ENCODE measurements at regions not wholly inside any gene's neighbourhood (a gene's known extent, or its start where the extent isn't known, plus 50 kb on each side); places are given as distances from the start of the nearest gene placed in this dataset.
"Not testable (repeated sequence)": the region's sequence is repeated elsewhere in the genome, so short reads cannot be mapped to it uniquely, and the experiment has no call there.

DNA sequence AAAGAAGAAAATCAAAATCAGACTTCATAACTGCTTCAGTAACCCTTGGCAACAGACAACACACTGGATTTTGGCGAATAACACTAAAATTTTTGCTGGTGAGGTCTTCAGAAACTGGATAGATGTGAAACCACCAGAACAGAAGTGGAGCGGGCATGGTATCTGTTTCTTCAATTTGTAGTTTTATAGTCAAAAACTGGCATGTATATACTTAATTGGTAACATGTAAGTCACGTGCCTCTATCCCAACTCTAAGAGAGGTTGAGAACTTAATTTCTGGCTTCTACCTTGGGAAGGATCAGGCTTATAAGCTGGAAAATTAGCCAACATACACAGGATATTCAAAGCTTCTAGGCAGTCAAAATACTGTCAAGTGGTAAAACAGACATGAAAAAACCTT lies 172.6 kb upstream of the CHL1 start:
- Histone ChIP-seq H3K4me1 (no peaks in the 10 kb centered on the region), H3K9me3 (no peaks in the 10 kb centered on the region), H3K4me3 (no peak overlapping the region), H3K36me3 (ENCODE audit: insufficient read depth in 1 of 2, low read depth in 1 of 2) (no peaks in the 10 kb centered on the region), H3K27ac (no peak overlapping the region), H3K27me3 (ENCODE audit: insufficient read depth in 3 of 3, low read length in 2 of 3) (peaks cover 0 to 3% (median 0%) of the 10 kb centered on the region in 3 donors)
- TF ChIP-seq, protein P1, sequence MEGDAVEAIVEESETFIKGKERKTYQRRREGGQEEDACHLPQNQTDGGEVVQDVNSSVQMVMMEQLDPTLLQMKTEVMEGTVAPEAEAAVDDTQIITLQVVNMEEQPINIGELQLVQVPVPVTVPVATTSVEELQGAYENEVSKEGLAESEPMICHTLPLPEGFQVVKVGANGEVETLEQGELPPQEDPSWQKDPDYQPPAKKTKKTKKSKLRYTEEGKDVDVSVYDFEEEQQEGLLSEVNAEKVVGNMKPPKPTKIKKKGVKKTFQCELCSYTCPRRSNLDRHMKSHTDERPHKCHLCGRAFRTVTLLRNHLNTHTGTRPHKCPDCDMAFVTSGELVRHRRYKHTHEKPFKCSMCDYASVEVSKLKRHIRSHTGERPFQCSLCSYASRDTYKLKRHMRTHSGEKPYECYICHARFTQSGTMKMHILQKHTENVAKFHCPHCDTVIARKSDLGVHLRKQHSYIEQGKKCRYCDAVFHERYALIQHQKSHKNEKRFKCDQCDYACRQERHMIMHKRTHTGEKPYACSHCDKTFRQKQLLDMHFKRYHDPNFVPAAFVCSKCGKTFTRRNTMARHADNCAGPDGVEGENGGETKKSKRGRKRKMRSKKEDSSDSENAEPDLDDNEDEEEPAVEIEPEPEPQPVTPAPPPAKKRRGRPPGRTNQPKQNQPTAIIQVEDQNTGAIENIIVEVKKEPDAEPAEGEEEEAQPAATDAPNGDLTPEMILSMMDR (IDR thresholded peaks at IDR 0.05) = no peak
- DNase-seq (no peak), ATAC-seq (no peak)
- intact Hi-C loops (cut with DNase I) = no loop called here
- WGBS, 3 donors = 31 to 42% (median 41%) methylated on average over 3 of the region's 3 CpGs

- no peak overlapping the region for H3K4me3 ChIP-seq
- ATAC-seq (no peak), DNase-seq (no peak)
- peaks cover 0 to 3% (median 0%) of the 10 kb centered on the region in 3 donors for H3K27me3 ChIP-seq (ENCODE audit: insufficient read depth in 3 of 3, low read length in 2 of 3)
- H3K27ac ChIP-seq = no peak overlapping the region
- H3K9me3 ChIP-seq = no peaks in the 10 kb centered on the region
- TF ChIP-seq, protein P1 (IDR thresholded peaks at IDR 0.05) = no peak
- intact Hi-C loops (cut with DNase I) = no loop called here
- no peaks in the 10 kb centered on the region for H3K4me1 ChIP-seq
- 47 to 80% (median 72%) methylated on average over 2 of the region's 2 CpGs for WGBS, 3 donors
- H3K36me3 ChIP-seq (ENCODE audit: insufficient read depth in 1 of 2, low read depth in 1 of 2) = no peaks in the 10 kb centered on the region
Measured at GRCh38 chr3:25056-25455, 171.5 kb upstream of the CHL1 start.

GRCh38 chr3:35985-36384 lies 160.6 kb upstream of the CHL1 start:
- H3K9me3 ChIP-seq; intact Hi-C loops (cut with DNase I); ATAC-seq; DNase-seq; H3K27ac ChIP-seq; H3K27me3 ChIP-seq (ENCODE audit: insufficient read depth in 3 of 3, low read length in 2 of 3); H3K4me1 ChIP-seq; H3K36me3 ChIP-seq (ENCODE audit: insufficient read depth in 1 of 2, low read depth in 1 of 2); H3K4me3 ChIP-seq: not testable (repeated sequence)
- 90 to 96% (median 91%) methylated on average over 1 of the region's 1 CpG for WGBS, 3 donors

DNA sequence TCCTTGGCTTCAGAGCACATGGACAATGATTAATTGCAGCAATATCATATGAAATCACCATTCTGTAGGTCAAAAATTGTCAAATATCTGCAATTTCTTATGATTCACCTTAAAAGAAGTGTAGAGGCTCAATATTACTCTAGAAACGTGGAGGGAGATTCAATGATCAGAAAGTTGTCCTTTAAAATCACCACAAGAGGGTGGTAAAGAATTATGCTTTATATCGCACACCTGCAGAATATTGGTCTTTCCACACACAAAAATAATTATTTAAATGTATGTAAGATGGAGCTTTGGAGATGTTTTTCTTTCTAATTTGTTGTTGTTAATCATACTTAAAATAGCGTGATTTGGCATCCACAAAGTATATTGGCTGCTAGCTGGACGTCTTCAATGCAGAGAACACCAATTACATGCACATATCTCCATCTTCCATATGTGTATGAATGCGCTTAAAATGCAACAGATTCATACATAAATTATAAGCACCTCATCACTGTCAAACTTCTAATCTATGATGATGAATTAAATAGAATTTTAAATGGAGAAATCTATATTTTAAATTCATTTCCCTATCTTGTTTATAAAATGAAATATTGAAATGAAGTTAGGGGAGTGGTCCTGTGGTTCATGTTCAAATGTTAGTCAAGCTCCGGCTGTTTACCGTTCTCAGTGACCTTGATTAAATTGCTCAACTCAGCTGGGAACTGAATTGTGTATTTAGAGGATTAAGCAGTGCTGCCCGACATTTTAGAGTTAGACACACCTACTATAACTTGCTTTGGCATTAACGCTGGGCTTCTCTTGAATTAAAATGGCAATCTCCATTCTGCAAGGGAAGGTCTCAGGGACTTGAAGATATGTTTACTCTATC lies 153.5 kb upstream of the CHL1 start:
- H3K27ac ChIP-seq; H3K36me3 ChIP-seq (ENCODE audit: insufficient read depth in 1 of 2, low read depth in 1 of 2); H3K9me3 ChIP-seq; H3K4me1 ChIP-seq; intact Hi-C loops (cut with DNase I); DNase-seq; H3K27me3 ChIP-seq (ENCODE audit: insufficient read depth in 3 of 3, low read length in 2 of 3); H3K4me3 ChIP-seq: not testable (repeated sequence)
- peak in 1 of 4 donors; percentile 57 for ATAC-seq
- TF ChIP-seq, protein P1 (IDR thresholded peaks at IDR 0.05) = peak; percentile 53
- WGBS, 3 donors = 36 to 47% (median 43%) methylated on average over 9 of the region's 9 CpGs

DNA sequence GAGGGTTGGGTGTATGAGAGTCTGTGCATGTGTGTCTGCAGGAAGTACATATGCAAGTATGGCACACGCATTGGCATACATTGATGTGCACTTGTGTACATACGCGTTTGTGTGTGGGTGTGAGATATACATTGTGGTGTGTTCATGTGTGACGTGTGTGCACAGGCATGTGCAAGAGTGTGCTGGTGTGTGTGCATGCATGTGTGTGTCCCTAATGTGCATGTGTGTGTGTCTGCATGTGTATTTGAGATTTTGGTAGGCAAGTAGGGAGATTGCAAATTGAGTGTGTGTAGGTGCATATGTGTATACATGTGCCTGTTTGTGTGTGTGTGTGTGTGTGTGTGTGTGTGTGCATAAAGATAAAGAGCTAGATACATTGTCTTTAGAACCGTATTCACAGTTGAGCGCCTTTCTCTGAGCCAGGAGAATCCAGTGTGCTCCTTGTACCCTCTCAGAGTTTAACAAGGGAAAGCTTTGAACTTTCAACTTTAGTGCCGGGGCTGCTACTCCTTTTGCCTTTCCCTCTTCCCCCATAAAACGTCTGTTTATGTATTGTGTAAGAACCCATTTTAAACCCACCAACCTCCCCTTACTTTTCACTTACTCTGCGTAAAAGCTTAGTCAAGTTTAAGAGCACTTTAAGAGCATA lies 152.4 kb upstream of the CHL1 start:
- no peaks in the 10 kb centered on the region for H3K36me3 ChIP-seq (ENCODE audit: insufficient read depth in 1 of 2, low read depth in 1 of 2)
- ATAC-seq (no peak), DNase-seq (no peak)
- TF ChIP-seq, protein P1 (IDR thresholded peaks at IDR 0.05) = no peak
- no peak overlapping the region for H3K4me3 ChIP-seq
- intact Hi-C loops (cut with DNase I) = no loop called here
- no peaks in the 10 kb centered on the region for H3K9me3 ChIP-seq
- 72 to 86% (median 75%) methylated on average over 9 of the region's 9 CpGs for WGBS, 3 donors
- H3K27ac ChIP-seq = no peak overlapping the region
- H3K4me1 ChIP-seq = no peaks in the 10 kb centered on the region
- no peaks in the 10 kb centered on the region for H3K27me3 ChIP-seq (ENCODE audit: insufficient read depth in 3 of 3, low read length in 2 of 3)

DNA sequence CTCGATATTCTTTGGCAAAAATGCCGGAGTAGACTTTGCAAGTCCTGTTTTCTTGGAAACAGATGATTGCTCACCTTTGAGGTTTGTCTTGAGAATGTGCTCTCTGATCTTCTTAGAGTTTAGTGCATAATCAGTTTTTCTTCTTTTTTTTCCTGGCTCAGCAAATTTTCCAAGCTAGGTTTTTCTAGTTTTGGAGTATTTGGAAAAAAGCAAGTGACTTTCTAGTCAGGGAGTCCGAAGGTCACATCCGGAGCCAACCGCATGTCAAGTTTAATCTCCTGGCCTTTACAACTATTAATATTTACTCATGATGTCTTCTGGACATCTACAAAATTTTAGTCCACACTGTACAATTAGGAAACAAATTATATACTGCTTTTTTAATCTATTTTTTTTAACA lies 151.6 kb upstream of the CHL1 start:
- ATAC-seq; H3K27me3 ChIP-seq (ENCODE audit: insufficient read depth in 3 of 3, low read length in 2 of 3); DNase-seq; H3K9me3 ChIP-seq; H3K4me1 ChIP-seq; H3K27ac ChIP-seq; H3K4me3 ChIP-seq; H3K36me3 ChIP-seq (ENCODE audit: insufficient read depth in 1 of 2, low read depth in 1 of 2); intact Hi-C loops (cut with DNase I): not testable (repeated sequence)
- WGBS, 3 donors = 69 to 77% (median 73%) methylated on average over 5 of the region's 5 CpGs
